ENCODE measurements at regions not wholly inside any gene's neighbourhood (a gene's known extent, or its start where the extent isn't known, plus 50 kb on each side); places are given as distances from the start of the nearest gene placed in this dataset.

GRCh38 chr9:1775230-1775629 is 239.9 kb upstream of the SMARCA2 start:
- DNase-seq (ENCODE audit: low read depth, low spot score) (no peak), ATAC-seq (no peak)
- Histone ChIP-seq H4K20me1 (ENCODE audit: insufficient read depth) (no peaks in the 10 kb centered on the region), H3K27me3 (ENCODE audit: insufficient read depth, low read length) (no peaks in the 10 kb centered on the region), H3K9ac (ENCODE audit: low read length) (no peak overlapping the region), H2AFZ (ENCODE audit: low read depth, low read length, poor library complexity, severe bottlenecking) (no peak overlapping the region), H3K36me3 (ENCODE audit: control insufficient read depth in 1 of 2, insufficient read depth in 2 of 2, low read length in 2 of 2) (no peaks in the 10 kb centered on the region), H3K4me1 (ENCODE audit: control insufficient read depth in 1 of 2, insufficient read depth in 2 of 2, low read length in 2 of 2) (no peaks in the 10 kb centered on the region), H3K4me3 (replicated peaks in 1 of 2; ENCODE audit: low read depth in 1 of 2, low read length in 2 of 2) (no peak overlapping the region), H3K9me3 (ENCODE audit: control insufficient read depth in 1 of 2, insufficient read depth in 1 of 2, low read depth in 1 of 2, low read length in 2 of 2) (no peaks in the 10 kb centered on the region), H3K9me2 (ENCODE audit: insufficient read depth) (no peaks in the 10 kb centered on the region), H3K4me2 (ENCODE audit: low read length) (no peak overlapping the region), H3K79me2 (ENCODE audit: insufficient read depth, low read length) (no peaks in the 10 kb centered on the region), H3K27ac (ENCODE audit: low read depth, low read length) (no peak overlapping the region)
- POLR2A ChIA-PET, result no interaction called here
- CTCF ChIA-PET, result no interaction called here
- RAD21 ChIA-PET (ENCODE audit: low non-redundant PET in 1 of 2, low total read pairs in 2 of 2, uncharacterized antibody in 2 of 2, unreplicated experiment in 2 of 2), result no interaction called here
- intact Hi-C loops (cut with micrococcal nuclease), result no loop called here
- BruUV-seq (replicated peaks), result no TSS peak
- TF ChIP-seq ZNF274 (IDR thresholded peaks at IDR 0.05; ENCODE audit: low read depth, low read length) (no peak), POLR2AphosphoS5 (IDR thresholded peaks at IDR 0.05; ENCODE audit: low read depth, low read length) (no peak), FOSL1 (IDR thresholded peaks at IDR 0.05; ENCODE audit: low read depth) (no peak), EGR1 (IDR thresholded peaks at IDR 0.05; ENCODE audit: low read depth) (no peak), CTCF (IDR thresholded peaks at IDR 0.05 in 2 of 3, conservative IDR thresholded peaks at IDR 0.05 in 1 of 3; ENCODE audit: borderline replicate concordance in 1 of 3, insufficient read depth in 1 of 3, low read depth in 2 of 3, low read length in 2 of 3) (no peak), TCF7L2 (IDR thresholded peaks at IDR 0.05; ENCODE audit: borderline replicate concordance, extremely low read depth, insufficient read depth, insufficient read length) (no peak), EZH2 (IDR thresholded peaks at IDR 0.05) (no peak), EZH2phosphoT487 (IDR thresholded peaks at IDR 0.05; ENCODE audit: borderline replicate concordance) (no peak), SP1 (IDR thresholded peaks at IDR 0.05; ENCODE audit: low read depth) (no peak), SRF (IDR thresholded peaks at IDR 0.05; ENCODE audit: low read depth) (no peak), YY1 (IDR thresholded peaks at IDR 0.05; ENCODE audit: extremely low read depth, insufficient replicate concordance, low read depth, low read length) (no peak)
- TF ChIP-seq, protein P1, sequence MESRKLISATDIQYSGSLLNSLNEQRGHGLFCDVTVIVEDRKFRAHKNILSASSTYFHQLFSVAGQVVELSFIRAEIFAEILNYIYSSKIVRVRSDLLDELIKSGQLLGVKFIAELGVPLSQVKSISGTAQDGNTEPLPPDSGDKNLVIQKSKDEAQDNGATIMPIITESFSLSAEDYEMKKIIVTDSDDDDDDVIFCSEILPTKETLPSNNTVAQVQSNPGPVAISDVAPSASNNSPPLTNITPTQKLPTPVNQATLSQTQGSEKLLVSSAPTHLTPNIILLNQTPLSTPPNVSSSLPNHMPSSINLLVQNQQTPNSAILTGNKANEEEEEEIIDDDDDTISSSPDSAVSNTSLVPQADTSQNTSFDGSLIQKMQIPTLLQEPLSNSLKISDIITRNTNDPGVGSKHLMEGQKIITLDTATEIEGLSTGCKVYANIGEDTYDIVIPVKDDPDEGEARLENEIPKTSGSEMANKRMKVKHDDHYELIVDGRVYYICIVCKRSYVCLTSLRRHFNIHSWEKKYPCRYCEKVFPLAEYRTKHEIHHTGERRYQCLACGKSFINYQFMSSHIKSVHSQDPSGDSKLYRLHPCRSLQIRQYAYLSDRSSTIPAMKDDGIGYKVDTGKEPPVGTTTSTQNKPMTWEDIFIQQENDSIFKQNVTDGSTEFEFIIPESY (IDR thresholded peaks at IDR 0.05; ENCODE audit: extremely low read depth, insufficient replicate concordance, low read length), result no peak

Measured in HCT116 (cell line).